Vagina (tissue), 2 donors: ENCODE measurements at regions not wholly inside any gene's neighbourhood (a gene's known extent, or its start where the extent isn't known, plus 50 kb on each side); places are given as distances from the start of the nearest gene placed in this dataset.

Source experiments
- CTCF ChIP-seq, 3 experiments: fragments of 450-650 bp in 2 of 3; fragments of 200-600 bp in 1 of 3; sonication (generic) in 1 of 3; IDR thresholded peaks; one replicate each; pipeline ENCODE4 v1.5.1; 2017 to 2019; ENCODE audit warnings: antibody characterized with exemption in 3 of 3, mild to moderate bottlenecking in 2 of 3, moderate library complexity in 2 of 3
- POLR2A ChIP-seq, 2 donors: fragments of 450-650 bp; IDR thresholded peaks; one replicate each; pipeline ENCODE4 v1.6.1; 2017; ENCODE audit warnings: antibody characterized with exemption in 2 of 2, mild to moderate bottlenecking in 2 of 2, moderate library complexity in 2 of 2

DNA sequence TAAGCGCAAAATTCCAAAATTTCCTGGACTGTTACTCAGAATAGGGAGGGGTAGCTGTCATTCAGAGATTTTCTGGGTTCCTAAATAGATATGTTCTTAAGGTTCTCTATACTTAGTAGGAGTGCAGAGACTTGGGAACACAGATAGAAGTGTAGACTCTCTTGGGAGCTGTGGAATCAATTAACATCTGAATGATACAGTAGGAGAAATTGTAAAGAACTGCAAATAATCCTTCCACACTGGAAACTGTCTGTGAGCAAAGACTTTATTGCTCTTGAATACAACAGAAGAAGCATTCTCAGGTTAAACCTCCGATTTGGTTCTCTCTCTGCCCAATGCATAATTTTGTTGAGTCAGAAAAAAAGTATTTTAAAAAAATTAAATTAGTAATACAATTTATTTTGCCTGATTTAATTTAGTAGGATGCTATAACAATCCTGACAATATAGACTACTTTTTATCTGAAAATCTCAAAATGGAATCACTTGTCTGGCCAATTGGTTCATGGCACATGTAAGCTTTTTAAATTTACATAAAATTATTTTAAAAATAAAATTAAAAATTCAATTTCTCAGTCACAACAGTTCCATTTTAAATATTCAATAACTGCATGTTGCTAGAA lies 1754.3 kb downstream of the PLA2G4A start:
- TF ChIP-seq CTCF (IDR thresholded peaks at IDR 0.05) = no peak
- no peak for TF ChIP-seq POLR2A (IDR thresholded peaks at IDR 0.05)
